Activated T-helper 1 cell treated with anti-CD3 and anti-CD28 coated beads, Interleukin-2, amount 50 U/mL, for 16 hours (primary cell): ENCODE measurements at regions not wholly inside any gene's neighbourhood (a gene's known extent, or its start where the extent isn't known, plus 50 kb on each side); places are given as distances from the start of the nearest gene placed in this dataset.
"Not testable (repeated sequence)": the region's sequence is repeated elsewhere in the genome, so short reads cannot be mapped to it uniquely, and the experiment has no call there.

Experiments
- DNase-seq, 2 donors: peaks; one replicate each; pipeline ENCODE4 v3.0.0-alpha.2; 2020; ENCODE audit warnings: low read depth in 1 of 2, low spot score in 1 of 2

DNA sequence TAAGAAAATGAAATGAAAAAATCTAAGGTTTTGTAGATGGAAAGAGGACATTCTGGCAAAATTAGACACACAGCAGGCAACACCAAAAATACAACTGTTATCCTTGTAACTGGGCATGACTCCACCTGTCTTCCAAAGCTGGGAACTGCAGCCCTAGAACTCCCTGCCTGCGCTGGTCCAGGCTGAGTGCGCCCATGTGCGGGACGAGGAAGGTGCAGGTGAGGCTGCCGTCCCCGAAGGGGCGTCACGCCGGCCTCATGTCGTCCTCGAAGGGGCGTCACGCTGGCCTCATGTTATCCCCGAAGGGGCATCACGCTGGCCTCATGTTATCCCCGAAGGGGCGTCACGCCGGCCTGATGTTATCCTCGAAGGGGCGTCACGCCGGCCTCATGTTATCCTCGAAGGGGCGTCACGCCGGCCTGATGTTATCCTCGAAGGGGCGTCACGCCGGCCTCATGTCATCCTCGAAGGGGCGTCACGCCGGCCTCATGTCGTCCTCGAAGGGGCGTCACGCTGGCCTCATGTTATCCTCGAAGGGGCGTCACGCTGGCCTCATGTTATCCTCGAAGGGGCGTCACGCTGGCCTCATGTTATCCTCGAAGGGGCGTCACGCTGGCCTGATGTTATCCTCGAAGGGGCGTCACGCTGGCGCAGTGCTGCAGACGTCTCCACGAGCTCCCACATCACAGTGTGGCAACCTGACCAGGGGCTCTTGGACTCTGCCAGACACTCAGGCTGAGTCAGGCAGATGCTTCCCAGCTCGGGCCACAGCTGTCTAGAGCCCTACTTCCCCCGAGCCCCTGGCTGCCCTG lies 100.3 kb upstream of the SALL3 start:
- DNase-seq: not testable (repeated sequence)

DNA sequence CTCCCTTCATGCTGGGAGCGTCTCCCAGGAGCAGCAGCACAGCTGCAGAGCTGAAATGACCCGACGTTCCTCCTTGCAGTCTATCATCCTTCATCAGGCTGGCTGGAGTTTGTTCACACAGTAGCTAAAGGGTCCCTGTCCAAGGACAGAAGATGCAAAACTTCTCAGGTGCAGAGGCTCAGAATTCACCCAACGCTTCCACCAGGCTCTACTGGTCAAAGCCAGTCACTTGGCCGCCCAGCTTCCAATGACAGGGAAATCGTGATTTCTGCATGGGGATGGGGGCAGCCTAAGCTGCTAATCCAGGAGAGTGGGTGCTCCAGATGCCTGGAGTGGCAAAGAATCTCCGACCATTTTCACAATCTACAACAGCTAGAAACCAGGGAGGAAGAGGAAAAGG lies 97.0 kb upstream of the SALL3 start:
- no peak for DNase-seq

DNA sequence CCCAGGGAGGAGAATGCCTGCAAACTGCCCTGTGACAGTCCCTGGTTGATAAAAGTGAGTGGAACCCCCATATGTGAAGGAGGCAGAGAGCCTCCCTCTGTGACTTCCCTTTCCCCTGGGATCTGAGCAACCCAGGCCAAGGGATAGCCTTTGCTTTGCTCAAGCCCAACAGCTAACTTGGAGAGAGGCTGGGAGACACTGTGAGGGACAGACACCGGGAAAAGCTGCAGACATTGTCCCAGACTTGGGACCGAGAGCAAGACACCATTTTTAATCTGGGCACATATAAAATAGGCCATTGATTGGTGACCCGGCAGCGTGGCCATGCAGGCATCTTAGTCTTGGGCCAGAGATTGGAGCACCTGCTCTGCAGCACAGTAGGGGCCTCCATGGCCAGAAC lies 96.1 kb upstream of the SALL3 start:
- DNase-seq: no peak

DNA sequence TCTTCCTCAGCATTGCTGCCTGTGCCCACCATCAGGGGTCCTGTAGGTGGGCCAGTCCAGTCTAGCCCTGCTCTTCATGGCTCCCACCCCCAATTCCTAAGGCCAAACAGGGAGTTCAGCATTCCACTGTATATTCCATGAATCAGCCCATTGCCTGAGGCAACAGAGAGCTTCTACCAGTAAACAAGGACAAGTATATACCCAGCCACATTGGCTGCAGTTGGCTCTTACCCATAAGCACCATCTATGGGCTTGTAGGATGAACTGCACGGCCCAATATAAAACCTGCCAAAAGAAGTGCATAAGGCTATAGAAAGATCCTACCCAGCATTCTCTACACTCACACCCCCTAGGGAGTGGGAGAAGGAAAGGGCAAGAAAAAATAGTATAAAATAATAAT lies 95.1 kb upstream of the SALL3 start:
- DNase-seq: no peak

DNA sequence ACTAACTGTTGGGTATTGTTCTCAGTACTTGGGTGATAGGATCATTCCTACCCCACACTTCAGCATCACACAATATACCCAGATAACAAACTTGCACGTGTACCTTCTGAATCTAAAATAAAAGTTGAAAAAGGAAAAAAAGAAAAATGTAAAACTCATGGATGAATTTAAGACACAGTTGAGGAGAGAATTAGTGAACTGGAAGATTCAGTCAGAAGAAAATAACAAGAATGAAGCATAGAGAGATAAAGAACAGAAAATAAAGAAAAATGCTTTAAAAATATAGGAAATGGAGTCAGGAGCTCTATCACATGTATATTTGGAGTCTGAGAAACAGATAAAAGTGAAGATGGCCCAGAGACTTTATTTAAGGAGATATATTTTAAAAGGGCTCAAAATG lies 90.4 kb upstream of the SALL3 start:
- no peak for DNase-seq

DNA sequence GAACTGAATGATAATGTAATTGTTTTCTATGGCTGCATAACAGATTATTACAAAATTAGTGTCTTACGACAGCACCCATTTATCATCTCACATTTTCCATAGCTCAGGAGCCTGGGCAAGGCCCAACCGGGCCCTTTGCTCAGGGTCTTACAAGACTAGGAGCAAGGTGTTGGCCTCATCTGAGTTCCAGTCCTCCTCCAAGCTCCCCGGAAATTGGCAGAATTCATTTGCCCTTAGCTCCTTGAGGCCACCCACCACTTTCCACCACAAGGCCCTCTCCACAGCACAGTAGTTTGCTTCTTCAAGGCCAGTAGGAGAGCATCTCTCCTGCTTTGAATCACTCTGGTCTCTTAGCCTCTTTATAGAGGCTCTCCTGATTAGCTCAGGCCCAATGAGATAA lies 89.2 kb upstream of the SALL3 start:
- no peak for DNase-seq

DNA sequence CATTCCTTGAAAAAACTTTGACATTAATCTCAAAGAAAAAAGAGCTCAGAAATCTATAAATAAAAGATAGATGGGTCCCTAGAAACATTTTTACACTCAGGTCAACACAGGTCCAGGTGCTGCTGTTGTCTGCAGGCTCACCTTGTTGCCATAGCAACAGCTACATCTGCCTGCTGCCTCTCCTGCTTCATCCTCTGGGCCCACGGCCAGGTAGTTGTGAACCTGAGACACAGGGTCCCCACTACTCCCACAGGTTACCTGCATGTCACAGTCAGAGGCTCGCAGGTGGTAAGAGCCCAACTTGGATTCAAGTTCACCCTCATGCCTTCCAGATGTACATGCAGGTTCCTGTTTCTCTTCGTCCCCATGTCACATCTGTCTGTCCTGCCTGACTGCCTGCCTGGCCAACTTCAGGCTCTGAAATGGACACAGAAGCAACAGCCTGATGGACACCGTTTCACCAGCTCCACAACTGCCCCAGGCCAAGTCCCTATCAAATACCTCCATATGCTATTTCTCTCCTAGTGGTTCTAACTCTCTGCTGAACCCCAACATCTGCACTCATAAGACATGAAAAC lies 88.3 kb upstream of the SALL3 start:
- no peak for DNase-seq

DNA sequence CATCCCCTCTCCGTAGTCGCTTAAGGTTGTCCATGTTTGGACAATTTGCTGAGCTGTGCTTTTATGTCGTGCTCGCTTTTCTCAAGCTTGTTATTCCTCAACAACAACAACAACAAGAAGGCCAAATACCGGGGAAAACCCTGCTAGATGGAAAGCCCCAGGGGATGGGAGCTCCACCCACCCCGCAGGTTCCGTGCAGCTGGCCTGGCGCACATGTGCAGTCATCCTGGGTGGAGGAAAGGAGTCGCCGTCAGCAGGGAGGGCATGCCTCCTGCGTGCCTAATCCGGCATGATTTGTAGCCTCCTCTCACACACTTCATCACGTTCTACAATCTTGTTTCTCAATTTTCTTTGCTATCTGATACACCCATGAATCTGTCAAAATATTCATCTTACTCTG lies 87.4 kb upstream of the SALL3 start:
- no peak for DNase-seq

DNA sequence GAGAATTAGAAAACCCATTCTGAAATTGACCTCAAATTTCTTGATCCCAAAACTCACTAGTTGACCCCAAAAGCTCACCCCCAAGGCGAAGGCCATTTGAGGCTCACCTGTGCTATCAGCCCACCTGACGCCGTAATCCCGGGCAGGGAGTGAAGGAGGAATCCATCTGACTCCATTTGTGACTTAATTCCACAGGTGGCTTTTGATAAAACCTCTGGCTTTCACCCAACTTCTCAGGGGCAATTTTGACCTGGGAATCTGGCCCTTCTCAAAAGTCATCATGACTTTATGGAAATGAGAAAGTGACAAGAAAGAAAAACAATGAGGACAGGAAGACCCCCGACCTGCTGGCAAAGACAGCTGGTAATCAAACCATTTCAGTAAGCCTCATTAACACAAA lies 86.9 kb upstream of the SALL3 start:
- no peak for DNase-seq

DNA sequence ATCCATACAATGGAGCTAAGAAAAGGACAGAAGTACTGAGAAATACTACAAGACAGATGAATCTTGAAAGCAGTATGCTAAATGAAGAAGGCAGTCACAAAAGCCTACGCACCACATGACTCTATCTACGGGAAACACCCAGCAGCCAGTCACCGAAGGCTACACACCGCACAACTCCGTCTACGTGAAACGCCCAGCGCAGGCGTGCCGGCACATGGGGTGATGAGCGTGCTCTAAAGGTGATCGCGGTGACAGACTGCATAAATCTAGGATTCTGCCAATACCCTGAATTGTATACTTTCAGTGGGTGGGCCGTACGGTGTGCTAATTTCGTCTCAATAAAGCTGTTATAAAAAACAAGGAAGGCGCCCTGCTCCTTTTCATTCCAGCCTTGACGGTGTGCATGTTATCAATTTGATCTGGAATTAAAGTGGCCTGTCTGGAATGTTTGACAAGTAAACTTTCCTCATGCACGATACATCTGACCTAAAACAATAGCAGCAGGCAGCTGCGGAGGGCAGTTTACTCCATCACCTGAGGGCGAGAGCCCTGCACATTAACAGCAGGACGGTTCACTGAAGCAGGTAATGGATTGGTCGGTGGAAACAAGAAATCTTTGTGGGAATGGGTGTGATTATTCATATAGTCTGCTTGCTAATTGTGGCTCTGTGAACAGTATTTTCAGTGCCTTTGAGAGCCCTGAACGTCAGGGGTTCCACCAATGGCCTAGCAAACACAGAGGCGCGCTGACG lies 86.2 kb upstream of the SALL3 start:
- DNase-seq: no peak

DNA sequence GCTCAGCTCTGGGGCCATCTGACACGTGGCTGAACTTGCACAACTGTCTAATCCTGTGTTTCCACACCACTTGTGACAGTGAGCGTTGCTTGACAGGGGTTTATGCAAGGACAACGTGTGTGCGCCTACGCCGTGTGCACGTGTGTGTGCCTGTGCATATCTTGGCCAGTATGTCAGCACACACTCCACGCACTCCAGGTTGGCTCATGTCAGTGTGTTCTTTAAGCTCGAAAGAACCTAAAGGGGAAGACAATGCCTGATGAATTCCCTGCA lies 85.6 kb upstream of the SALL3 start:
- DNase-seq: no peak

DNA sequence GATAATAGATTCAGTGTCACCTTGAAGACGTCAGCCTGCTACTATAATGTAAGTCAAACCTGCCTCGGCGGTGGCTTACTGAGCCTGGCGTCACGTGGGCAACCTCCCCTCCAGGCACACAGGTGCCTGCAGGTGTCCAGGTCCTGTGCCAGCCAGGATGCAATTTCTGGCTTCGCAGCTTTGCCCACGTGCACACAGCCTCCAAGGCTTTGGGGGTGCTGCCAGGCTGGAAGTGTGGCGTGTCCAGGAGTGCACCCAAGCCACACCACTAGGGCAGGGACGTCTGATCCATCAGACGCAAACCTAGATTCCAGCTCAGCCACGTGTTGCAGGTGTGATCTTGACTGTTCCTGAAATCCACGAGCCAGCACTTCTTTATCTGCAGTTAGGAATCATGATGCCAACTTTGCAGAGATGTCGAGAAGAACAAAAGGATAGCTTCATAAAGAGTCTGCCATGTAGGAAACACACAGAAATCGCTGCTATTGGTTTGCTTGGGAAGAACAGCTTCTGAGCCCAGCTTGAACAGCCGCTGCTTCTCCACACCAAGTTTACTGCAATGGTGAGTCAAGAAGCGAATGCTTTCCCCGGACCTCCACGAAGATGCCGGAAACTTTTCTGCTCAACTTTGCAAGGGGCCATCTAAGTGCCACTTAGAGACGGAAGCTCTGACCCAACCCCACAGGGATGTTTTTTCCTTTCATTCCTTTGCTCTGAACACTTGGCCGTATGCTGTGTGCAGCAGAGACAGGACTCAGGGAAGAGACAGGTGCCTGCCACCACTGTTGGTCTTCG lies 84.2 kb upstream of the SALL3 start:
- no peak for DNase-seq

DNA sequence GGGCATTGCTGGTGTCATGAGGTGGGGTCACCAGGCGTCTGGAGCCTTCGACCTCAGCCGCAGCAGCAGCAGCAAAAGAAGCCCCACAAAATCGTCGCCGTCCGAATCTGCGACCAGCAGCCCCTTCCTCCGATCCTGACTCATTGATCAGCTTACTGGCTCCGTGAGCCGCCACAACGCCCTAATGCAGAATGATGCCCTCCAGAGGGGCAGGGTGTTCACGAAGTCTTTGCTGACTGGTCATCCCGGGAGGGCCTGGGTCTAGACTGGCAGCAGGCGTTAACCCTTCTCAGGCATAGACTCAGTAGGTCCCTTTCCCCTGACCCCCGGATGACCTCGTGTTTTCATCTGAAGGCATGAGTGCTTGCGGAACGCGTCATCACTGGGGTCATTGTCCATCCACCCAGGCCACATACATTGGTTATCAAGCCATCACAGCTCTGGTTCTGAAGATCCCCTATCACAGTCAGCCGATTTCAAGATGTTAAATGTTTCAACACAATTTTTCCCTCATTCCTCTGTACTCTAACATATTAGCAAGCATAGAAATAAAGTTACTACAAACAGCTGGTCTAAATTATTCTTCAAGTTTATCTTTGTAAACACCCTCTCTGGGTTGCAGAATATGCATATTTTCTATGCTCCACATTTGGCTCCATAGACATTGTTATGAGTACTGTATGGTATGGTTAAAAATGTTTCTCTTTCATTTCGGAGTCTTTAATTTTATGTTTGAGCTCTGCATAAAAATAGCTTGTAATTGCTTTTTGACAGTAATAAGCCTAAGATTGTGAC lies 83.3 kb upstream of the SALL3 start:
- no peak for DNase-seq

DNA sequence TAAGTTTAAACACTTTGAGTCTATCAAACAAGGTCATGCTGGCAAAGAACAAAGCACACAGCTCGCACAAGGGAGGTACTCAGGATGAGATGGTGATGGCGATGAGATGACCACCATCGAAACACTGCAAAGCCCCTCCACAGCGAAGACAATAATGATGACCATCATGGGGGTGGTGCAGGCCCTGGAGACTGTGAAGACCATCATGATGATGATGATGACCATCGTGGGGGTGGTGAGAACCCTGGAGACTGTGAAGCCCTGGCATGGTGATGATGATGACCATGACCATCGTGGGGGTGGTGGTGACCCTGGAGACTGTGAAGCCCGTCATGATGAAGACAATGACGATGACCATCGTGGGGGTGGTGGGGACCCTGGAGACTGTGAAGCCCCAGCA lies 81.6 kb upstream of the SALL3 start:
- no peak for DNase-seq

DNA sequence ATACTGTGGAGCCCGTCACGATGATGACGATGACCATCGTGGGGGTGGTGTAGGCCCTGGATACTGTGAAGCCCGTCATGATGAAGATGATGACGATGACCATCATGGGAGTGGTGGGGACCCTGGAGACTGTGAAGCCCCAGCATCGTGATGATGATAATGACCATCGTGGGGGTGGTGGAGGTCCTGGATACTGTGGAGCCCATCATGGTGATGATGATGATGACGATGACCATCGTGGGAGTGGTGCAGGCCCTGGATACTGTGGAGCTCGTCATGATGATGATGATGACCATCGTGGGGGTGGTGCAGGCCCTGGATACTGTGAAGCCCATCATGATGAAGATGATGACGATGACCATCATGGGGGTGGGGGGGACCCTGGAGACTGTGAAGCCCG lies 81.0 kb upstream of the SALL3 start:
- no peak for DNase-seq

DNA sequence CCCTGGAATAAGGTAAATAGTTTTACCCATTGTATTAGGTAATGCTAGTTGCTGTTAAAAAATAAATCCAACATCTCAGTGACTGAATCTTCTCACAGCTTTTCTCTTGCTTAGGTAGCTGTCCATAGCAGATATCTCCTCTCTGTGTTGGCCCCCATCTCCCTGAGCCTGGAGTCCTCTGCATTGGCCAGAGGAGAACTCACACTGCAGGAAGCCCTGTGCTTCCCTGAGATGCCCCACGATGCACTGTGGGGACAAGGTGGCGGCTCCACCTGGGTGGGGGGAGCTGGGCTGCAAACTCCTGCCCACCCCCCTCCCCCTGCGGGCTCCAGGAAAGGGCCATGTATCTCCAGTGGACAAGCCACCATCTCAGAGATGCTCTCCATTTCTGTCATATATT lies 80.4 kb upstream of the SALL3 start:
- DNase-seq: no peak

DNA sequence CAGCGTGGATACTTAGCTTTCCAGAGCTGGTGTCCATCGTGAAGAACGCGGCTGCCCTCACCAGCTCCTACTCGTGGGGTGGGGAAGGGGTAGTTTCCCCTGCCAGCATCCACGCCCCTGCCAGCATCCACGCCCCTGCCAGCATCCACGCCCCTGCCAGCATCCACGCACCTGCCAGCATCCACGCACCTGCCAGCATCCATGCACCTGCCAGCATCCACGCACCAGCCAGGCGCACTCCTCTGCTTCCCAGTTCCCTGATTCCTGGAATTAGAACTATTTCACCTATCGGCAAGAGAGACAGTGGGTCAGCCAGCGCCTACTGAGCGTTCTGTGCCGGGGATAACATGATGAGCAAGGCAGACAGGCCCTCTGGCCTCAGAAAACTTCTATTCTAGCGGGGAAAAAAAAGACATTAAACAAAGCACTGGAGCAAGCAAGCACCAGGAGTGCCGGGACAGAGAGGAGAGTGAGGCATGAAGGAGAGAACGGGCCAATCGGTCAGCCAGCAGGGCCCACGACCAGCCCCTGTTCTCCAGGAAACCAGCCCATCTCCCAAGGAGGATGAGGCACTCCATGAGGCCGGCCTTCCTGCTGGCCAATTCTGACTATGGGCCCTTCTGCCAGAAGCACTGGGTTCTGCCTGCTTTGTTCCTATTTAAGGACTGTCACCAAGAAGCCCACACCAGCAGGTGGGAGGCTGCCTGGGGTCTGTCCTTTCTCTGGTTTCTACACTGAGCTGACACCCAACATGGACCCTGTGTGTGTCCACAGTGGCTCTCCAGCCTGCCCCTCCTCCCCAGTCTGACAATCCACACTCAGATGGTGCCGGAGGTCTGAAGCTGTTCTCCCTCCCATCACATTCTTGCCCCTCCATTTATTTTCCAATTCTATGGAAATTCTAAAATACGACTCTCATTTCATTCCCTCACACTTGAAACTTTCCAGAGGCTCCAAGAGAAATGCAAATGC lies 78.4 kb upstream of the SALL3 start:
- DNase-seq: no peak

DNA sequence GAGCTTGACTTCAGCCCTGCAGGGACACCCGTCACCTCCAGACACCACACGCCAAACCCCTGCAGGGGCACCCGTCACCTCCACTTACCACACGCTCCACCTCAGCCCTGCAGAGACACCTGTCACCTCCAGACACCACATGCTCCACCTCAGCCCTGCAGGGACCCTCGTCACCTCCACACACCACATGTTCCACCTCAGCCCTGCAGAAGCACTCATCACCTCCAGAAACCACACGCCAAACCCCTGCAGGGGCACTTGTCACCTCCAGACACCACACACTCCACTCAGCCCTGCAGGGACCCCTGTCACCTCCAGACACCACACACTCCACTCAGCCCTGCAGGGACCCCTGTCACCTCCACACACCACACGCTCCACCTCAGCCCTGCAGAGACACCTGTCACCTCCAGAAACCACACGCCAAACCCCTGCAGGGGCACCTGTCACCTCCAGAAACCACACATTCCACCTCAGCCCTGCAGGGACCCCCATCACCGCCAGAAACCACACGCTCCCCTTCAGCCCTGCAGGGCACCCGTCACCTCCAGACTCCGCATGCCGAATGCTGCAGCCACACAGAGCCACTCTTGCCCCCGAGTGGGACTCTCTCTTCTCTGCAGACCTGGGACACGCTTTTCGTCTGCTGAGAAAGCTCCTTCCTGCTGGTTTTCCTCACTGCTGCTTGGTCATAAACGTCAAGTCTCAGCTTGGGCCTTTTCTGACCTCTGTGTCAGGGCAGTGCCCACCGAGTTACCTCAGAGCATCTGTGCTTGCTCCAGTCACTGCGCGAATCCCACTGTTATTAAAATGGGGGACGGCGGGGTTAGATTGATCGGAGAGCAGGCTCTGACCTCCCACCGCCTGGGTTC lies 77.5 kb upstream of the SALL3 start:
- DNase-seq: no peak
